HEK293 (cell line): ENCODE measurements at regions not wholly inside any gene's neighbourhood (a gene's known extent, or its start where the extent isn't known, plus 50 kb on each side); places are given as distances from the start of the nearest gene placed in this dataset.

Experiments
- CTCF ChIA-PET: fragments of 350-600 bp; formaldehyde crosslinking; extraction: SDS; loops from one replicate; lab custom pipeline; 2021; ENCODE audit warnings: antibody characterized with exemption; lab: Yijun Ruan, JAX
- POLR2A ChIA-PET: fragments of 300-600 bp; formaldehyde crosslinking; extraction: SDS; loops from one replicate; lab custom pipeline; 2020; ENCODE audit warnings: antibody characterized with exemption, inconsistent platforms; lab: Yijun Ruan, JAX
- H3K27ac ChIP-seq: fragments of 200-500 bp; sonication (Bioruptor generic); 2 replicates; pipeline ENCODE4 v1.5.1; 2014; ENCODE audit warnings: low read depth, low read length, control low read depth, inconsistent platforms; ENCODE audit errors: extremely low read depth
- H3K36me3 ChIP-seq, 2 experiments: fragments of 200-500 bp in 1 of 2; sonication (Bioruptor generic) in 1 of 2; 1 replicate in 1 of 2; 2 replicates in 1 of 2; pipeline ENCODE4 v1.5.1; 2014 to 2017; ENCODE audit warnings: inconsistent platforms in 2 of 2, low read length in 2 of 2; ENCODE audit not compliant: control insufficient read depth in 2 of 2, insufficient read depth in 1 of 2
- H3K4me1 ChIP-seq: fragments of 200-500 bp; sonication (Bioruptor generic); 2 replicates; pipeline ENCODE4 v1.5.1; 2014; ENCODE audit warnings: mild to moderate bottlenecking, low read length, inconsistent platforms; ENCODE audit not compliant: control insufficient read depth, insufficient read depth
- H3K4me3 ChIP-seq: 2 replicates; pipeline ENCODE4 v1.5.1; 2011; ENCODE audit warnings: low read depth, mild to moderate bottlenecking, control low read depth, low read length, moderate library complexity
- H3K9me3 ChIP-seq: fragments of 200-500 bp; sonication (Bioruptor generic); 2 replicates; pipeline ENCODE4 v1.5.1; 2014; ENCODE audit warnings: low read depth, low read length, inconsistent platforms; ENCODE audit not compliant: control insufficient read depth, insufficient read depth
- CTCF ChIP-seq: fragments of 450-650 bp; formaldehyde crosslinking; IDR thresholded peaks from 2 replicates; pipeline ENCODE4 v1.5.1; 2016; ENCODE audit warnings: missing biosample characterization, missing genetic modification characterization
- HOXD13 ChIP-seq: sonication (generic); formaldehyde crosslinking; IDR thresholded peaks from 2 replicates; pipeline ENCODE4 v1.8.0; 2022; ENCODE audit warnings: missing genetic modification reagents, borderline replicate concordance
- KLF1 ChIP-seq: fragments of 450-650 bp; formaldehyde crosslinking; IDR thresholded peaks from 2 replicates; pipeline ENCODE4 v1.5.1; 2016; ENCODE audit warnings: missing biosample characterization, missing genetic modification characterization
- MEIS1 ChIP-seq: sonication (generic); formaldehyde crosslinking; IDR thresholded peaks from 2 replicates; pipeline ENCODE4 v1.8.1; 2022; ENCODE audit warnings: missing genetic modification reagents, mild to moderate bottlenecking, borderline replicate concordance
- PBX3 ChIP-seq: sonication (generic); formaldehyde crosslinking; IDR thresholded peaks from 2 replicates; pipeline ENCODE4 v1.8.1; 2022; ENCODE audit warnings: mild to moderate bottlenecking, moderate library complexity, missing genetic modification reagents
- PRDM6 ChIP-seq: fragments of 450-650 bp; formaldehyde crosslinking; IDR thresholded peaks from 2 replicates; pipeline ENCODE4 v1.5.1; 2017; ENCODE audit warnings: missing biosample characterization, missing genetic modification characterization
- TRIM28 ChIP-seq: IDR thresholded peaks from 2 replicates; pipeline ENCODE4 v1.6.1; 2011; ENCODE audit warnings: low read length, control low read depth, borderline replicate concordance
- YY1 ChIP-seq: fragments of 450-650 bp; formaldehyde crosslinking; IDR thresholded peaks from 2 replicates; pipeline ENCODE4 v1.5.1; 2018; ENCODE audit warnings: missing biosample characterization, missing genetic modification characterization
- ZBTB10 ChIP-seq: fragments of 450-650 bp; formaldehyde crosslinking; IDR thresholded peaks from 2 replicates; pipeline ENCODE4 v1.5.1; 2016; ENCODE audit warnings: missing biosample characterization, missing genetic modification characterization
- ZBTB6 ChIP-seq: fragments of 450-650 bp; formaldehyde crosslinking; IDR thresholded peaks from 2 replicates; pipeline ENCODE4 v1.5.1; 2017; ENCODE audit warnings: missing biosample characterization, missing genetic modification characterization
- ZBTB8A ChIP-seq: fragments of 450-650 bp; formaldehyde crosslinking; IDR thresholded peaks from 2 replicates; pipeline ENCODE4 v1.5.1; 2016; ENCODE audit warnings: missing biosample characterization, missing genetic modification characterization
- ZFHX2 ChIP-seq: fragments of 450-650 bp; formaldehyde crosslinking; conservative IDR thresholded peaks from 2 replicates; pipeline ENCODE4 v1.5.1; 2016; ENCODE audit warnings: missing biosample characterization, missing genetic modification characterization
- ZNF157 ChIP-seq: fragments of 450-650 bp; formaldehyde crosslinking; IDR thresholded peaks from 2 replicates; pipeline ENCODE4 v1.5.1; 2016; ENCODE audit warnings: missing biosample characterization, missing genetic modification characterization
- ZNF311 ChIP-seq: fragments of 450-650 bp; formaldehyde crosslinking; IDR thresholded peaks from 2 replicates; pipeline ENCODE4 v1.5.1; 2017; ENCODE audit warnings: missing biosample characterization, missing genetic modification characterization, borderline replicate concordance
- ZNF391 ChIP-seq: fragments of 450-650 bp; formaldehyde crosslinking; IDR thresholded peaks from 2 replicates; pipeline ENCODE4 v1.5.1; 2016; ENCODE audit warnings: low read depth, missing biosample characterization, missing genetic modification characterization, borderline replicate concordance
- ZNF423 ChIP-seq: fragments of 450-650 bp; formaldehyde crosslinking; IDR thresholded peaks from 2 replicates; pipeline ENCODE4 v1.5.1; 2016; ENCODE audit warnings: missing biosample characterization, missing genetic modification characterization
- ZNF521 ChIP-seq: fragments of 450-650 bp; formaldehyde crosslinking; IDR thresholded peaks from 2 replicates; pipeline ENCODE4 v1.5.1; 2017; ENCODE audit warnings: missing biosample characterization, mild to moderate bottlenecking, missing genetic modification characterization
- ZNF530 ChIP-seq: fragments of 450-650 bp; formaldehyde crosslinking; IDR thresholded peaks from 2 replicates; pipeline ENCODE4 v1.5.1; 2016; ENCODE audit warnings: low read depth, missing biosample characterization, missing genetic modification characterization
- ZNF626 ChIP-seq: fragments of 450-650 bp; sonication (Bioruptor Pico); formaldehyde crosslinking; IDR thresholded peaks from 2 replicates; pipeline ENCODE4 v1.5.1; 2018; ENCODE audit warnings: missing biosample characterization, missing genetic modification characterization, inconsistent platforms
- ZNF654 ChIP-seq: fragments of 450-650 bp; formaldehyde crosslinking; IDR thresholded peaks from 2 replicates; pipeline ENCODE4 v1.5.1; 2016; ENCODE audit warnings: low read depth, missing biosample characterization, missing genetic modification characterization
- ZNF660 ChIP-seq: fragments of 450-650 bp; IDR thresholded peaks from 2 replicates; pipeline ENCODE4 v1.5.1; 2018; ENCODE audit warnings: missing biosample characterization, mild to moderate bottlenecking, missing genetic modification characterization

GRCh38 chr11:15818132-15818842 is 538.1 kb downstream of the SOX6 start (continued):
- TF ChIP-seq ZBTB10 (tag by site-specific recombination) (no peak), ZNF157 (tag by site-specific recombination) (no peak), ZNF311 (no peak), ZFHX2 (no peak), PRDM6 (tag by site-specific recombination) (no peak), ZNF530 (tag by site-specific recombination) (no peak)

- Histone ChIP-seq H3K4me1 (no peaks in the 10 kb centered on the region), H3K27ac (no peak overlapping the region), H3K36me3 (no peaks in the 10 kb centered on the region), H3K4me3 (no peak overlapping the region), H3K9me3 (no peaks in the 10 kb centered on the region)
- CTCF ChIA-PET, result interaction anchor here (0.6 to 2.6 kb wide), 37 partner anchors 9 to 1255 kb away, joined by 3 to 11 read pairs (median 4); no protein-coding TSS in a partner anchor
- TF ChIP-seq ZNF660 (tag by site-specific recombination) (0 out of 2 replicates have a peak, but pooled peaks have one; percentile 16), ZBTB8A (no peak), CTCF (tag by site-specific recombination) (peak; percentile 36; the same call in 1 of the 2 replicates), YY1 (no peak), TRIM28 (0 out of 2 replicates have a peak, but pooled peaks have one; percentile 30), ZNF654 (tag by site-specific recombination) (peak; percentile 28; the same call in 1 of the 2 replicates), ZNF521 (tag by site-specific recombination) (no peak)
- POLR2A ChIA-PET, result interaction anchor here (0.5 kb wide), 1 partner anchor 293 kb away, joined by 3 read pairs; no protein-coding TSS in a partner anchor
Observed at GRCh38 chr11:15819679-15820286, 536.6 kb downstream of the SOX6 start.

GRCh38 chr11:15821451-15821850 is 534.9 kb downstream of the SOX6 start:
- Histone ChIP-seq H3K9me3 (no peaks in the 10 kb centered on the region), H3K27ac (no peak overlapping the region), H3K36me3 (no peaks in the 10 kb centered on the region), H3K4me1 (no peaks in the 10 kb centered on the region), H3K4me3 (no peak overlapping the region)
- CTCF ChIA-PET, result interaction anchor here (0.5 to 2.6 kb wide), 13 partner anchors 8 to 802 kb away, joined by 3 to 11 read pairs (median 3); no protein-coding TSS in a partner anchor
- POLR2A ChIA-PET, result no interaction called here
- TF ChIP-seq PBX3 (CRISPR knock-in tag) (no peak), ZNF626 (no peak), ZNF391 (tag by site-specific recombination) (no peak), ZNF423 (tag by site-specific recombination) (no peak), HOXD13 (CRISPR knock-in tag) (no peak), YY1 (no peak), ZBTB6 (tag by site-specific recombination) (no peak), MEIS1 (CRISPR knock-in tag) (no peak), KLF1 (tag by site-specific recombination) (no peak)
